ENCODE measurements at regions not wholly inside any gene's neighbourhood (a gene's known extent, or its start where the extent isn't known, plus 50 kb on each side); places are given as distances from the start of the nearest gene placed in this dataset.

- H3K23ac ChIP-seq (ENCODE audit: insufficient read length), result no peak overlapping the region
- no peaks in the 10 kb centered on the region for H3K36me3 ChIP-seq (ENCODE audit: control insufficient read depth in 2 of 4, insufficient read depth in 4 of 4, low read length in 3 of 4)
- no peak overlapping the region for H2AFZ ChIP-seq (ENCODE audit: low read length)
- no peaks in the 10 kb centered on the region for H3K4me1 ChIP-seq (replicated peaks in 1 of 4; ENCODE audit: control insufficient read depth in 3 of 4, insufficient read depth in 4 of 4, low read length in 3 of 4)
- H4K91ac ChIP-seq (replicated peaks; ENCODE audit: insufficient read length, low read length), result no peak overlapping the region
- CTCF ChIA-PET (ENCODE audit: partially characterized antibody), result interaction anchor here (1.0 kb wide), 1 partner anchor 226 kb away, joined by 3 read pairs; no protein-coding TSS in a partner anchor
- no peak overlapping the region for H2BK12ac ChIP-seq (ENCODE audit: low read depth, low read length)
- no peaks in the 10 kb centered on the region for H3K79me1 ChIP-seq (ENCODE audit: low read depth, low read length)
- no peak overlapping the region for H3K56ac ChIP-seq (replicated peaks; ENCODE audit: insufficient read length, low read depth, low read length)
- H2BK20ac ChIP-seq (ENCODE audit: low read length), result no peak overlapping the region
- no peaks in the 10 kb centered on the region for H4K20me1 ChIP-seq (replicated peaks in 1 of 2; ENCODE audit: control insufficient read depth in 1 of 2, insufficient read depth in 2 of 2, low read length in 2 of 2)
- no peak overlapping the region for H3K4ac ChIP-seq (replicated peaks; ENCODE audit: insufficient read length, low read depth, low read length)
- no peak overlapping the region for H3K9ac ChIP-seq (replicated peaks in 1 of 4; ENCODE audit: extremely low read depth in 1 of 4, low read depth in 3 of 4, low read length in 3 of 4)
- no peak overlapping the region for H2BK15ac ChIP-seq (ENCODE audit: low read length)
- no peak overlapping the region for H3K18ac ChIP-seq (ENCODE audit: extremely low read depth, low read length)
- H3K27ac ChIP-seq (ENCODE audit: low read depth, low read length), result no peak overlapping the region
- no peaks in the 10 kb centered on the region for H3K27me3 ChIP-seq (replicated peaks in 1 of 4; ENCODE audit: control insufficient read depth in 3 of 4, extremely low read depth in 1 of 4, insufficient read depth in 3 of 4, low read length in 3 of 4)
- no peak overlapping the region for H3K4me2 ChIP-seq (ENCODE audit: insufficient read depth in 1 of 2, low read depth in 2 of 2, low read length in 2 of 2)
- no peak overlapping the region for H3K4me3 ChIP-seq (ENCODE audit: extremely low read depth in 1 of 4, insufficient read depth in 2 of 4, low read depth in 3 of 4, low read length in 4 of 4)
- H4K8ac ChIP-seq (ENCODE audit: extremely low read depth, insufficient read depth, low read length), result no peak overlapping the region
- no peak overlapping the region for H2AK5ac ChIP-seq (ENCODE audit: low read depth, low read length)
- DNase-seq (ENCODE audit: low read depth in 1 of 2, low spot score in 2 of 2) (no peak), FAIRE-seq (no peak)
- no peak overlapping the region for H3K14ac ChIP-seq (ENCODE audit: insufficient read length)
- POLR2A ChIA-PET (ENCODE audit: partially characterized antibody), result no interaction called here
- no peaks in the 10 kb centered on the region for H3K23me2 ChIP-seq (ENCODE audit: low read depth, low read length)
- H4K5ac ChIP-seq (ENCODE audit: insufficient read length, low read depth, low read length), result no peak overlapping the region
- no peak overlapping the region for H2BK5ac ChIP-seq (ENCODE audit: low read depth, low read length)
- H3K79me2 ChIP-seq (ENCODE audit: control insufficient read depth in 1 of 2, insufficient read depth in 2 of 2, low read length in 2 of 2), result no peaks in the 10 kb centered on the region
- no peak overlapping the region for H2BK120ac ChIP-seq (replicated peaks; ENCODE audit: low read depth, low read length)
- H3K9me3 ChIP-seq (ENCODE audit: insufficient read depth in 2 of 2, low read depth in 1 of 2, low read length in 1 of 2), result no peaks in the 10 kb centered on the region
- TF ChIP-seq SAP30 (IDR thresholded peaks at IDR 0.05; ENCODE audit: insufficient read depth, insufficient replicate concordance, low read length) (no peak), SIX5 (IDR thresholded peaks at IDR 0.05; ENCODE audit: low read depth, low read length) (no peak), TCF12 (IDR thresholded peaks at IDR 0.05; ENCODE audit: low read depth, low read length) (no peak), EP300 (IDR thresholded peaks at IDR 0.05; ENCODE audit: borderline replicate concordance in 1 of 2, low read depth in 2 of 2, low read length in 2 of 2) (no peak), TBP (IDR thresholded peaks at IDR 0.05; ENCODE audit: low read depth, low read length) (no peak), EZH2 (IDR thresholded peaks at IDR 0.05; ENCODE audit: low read depth, low read length, severe bottlenecking) (no peak), GTF2F1 (IDR thresholded peaks at IDR 0.05; ENCODE audit: borderline replicate concordance, low read depth, low read length) (no peak), PHF8 (conservative IDR thresholded peaks at IDR 0.05; ENCODE audit: low read depth, low read length) (no peak), HDAC6 (IDR thresholded peaks at IDR 0.05; ENCODE audit: low read depth, low read length) (no peak), SUZ12 (IDR thresholded peaks at IDR 0.05; ENCODE audit: low read length) (no peak), SIRT6 (IDR thresholded peaks at IDR 0.05; ENCODE audit: low read length) (no peak), SRF (IDR thresholded peaks at IDR 0.05; ENCODE audit: low read depth, low read length) (no peak), MAFK (IDR thresholded peaks at IDR 0.05; ENCODE audit: low read depth, low read length) (no peak), TEAD4 (IDR thresholded peaks at IDR 0.05; ENCODE audit: low read depth, low read length) (no peak), GABPA (IDR thresholded peaks at IDR 0.05; ENCODE audit: borderline replicate concordance, insufficient read depth, low read length) (no peak), ATF3 (IDR thresholded peaks at IDR 0.05; ENCODE audit: insufficient read depth, low read depth, low read length) (no peak)
These were observed 169.3 kb upstream of the FN1 start for GRCh38 chr2:215605214-215605613.

Measured in H1 (cell line).